AG08396 (cell line): ENCODE measurements at regions not wholly inside any gene's neighbourhood (a gene's known extent, or its start where the extent isn't known, plus 50 kb on each side); places are given as distances from the start of the nearest gene placed in this dataset.
"Not testable (repeated sequence)": the region's sequence is repeated elsewhere in the genome, so short reads cannot be mapped to it uniquely, and the experiment has no call there.

Source experiments
- DNase-seq: peaks from one replicate; pipeline ENCODE4 v3.0.0; 2012; ENCODE audit warnings: low spot score, mixed read lengths

- no peak for DNase-seq
Observed at GRCh38 chr7:112540839-112541577, 60.2 kb downstream of the LSMEM1 start.

DNA sequence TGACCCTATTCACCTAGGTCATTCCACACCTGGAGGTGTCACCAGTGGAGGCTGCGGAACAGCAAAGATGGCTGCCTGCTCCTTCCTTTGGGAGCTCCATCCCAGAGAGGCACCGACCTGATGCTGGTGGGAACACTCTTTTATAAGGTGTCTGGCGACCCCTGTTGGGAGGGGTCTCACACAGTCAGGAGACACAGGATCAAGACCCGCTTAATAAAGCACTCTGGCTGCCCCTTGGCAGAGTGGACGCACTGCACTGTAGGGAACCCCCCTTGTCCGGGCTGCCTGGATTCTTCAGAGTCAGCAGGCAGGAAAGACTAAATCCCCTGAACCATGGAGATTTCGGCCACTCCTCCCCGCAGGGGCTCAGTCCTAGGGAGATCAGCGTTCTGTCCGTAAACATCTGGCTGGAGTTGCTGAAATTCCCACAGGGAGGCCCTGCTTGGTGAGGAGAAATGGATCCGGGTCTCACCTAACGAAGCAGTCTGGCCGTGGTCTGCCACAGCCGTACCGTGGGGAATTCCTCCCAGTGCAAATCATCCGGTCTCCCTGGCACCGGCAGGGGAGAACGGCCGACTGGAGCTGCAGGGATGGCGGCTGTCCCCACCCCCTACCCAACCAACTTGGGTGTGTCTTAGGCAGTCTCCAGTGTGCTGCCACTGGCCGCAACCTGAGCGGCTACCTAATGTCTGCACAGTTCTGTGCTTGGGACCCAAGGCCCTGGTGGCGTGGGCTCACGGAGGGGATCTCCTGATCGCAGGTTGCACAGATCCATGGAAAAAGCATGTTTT, 66.1 kb downstream of the LSMEM1 start:
- no peak for DNase-seq

DNA sequence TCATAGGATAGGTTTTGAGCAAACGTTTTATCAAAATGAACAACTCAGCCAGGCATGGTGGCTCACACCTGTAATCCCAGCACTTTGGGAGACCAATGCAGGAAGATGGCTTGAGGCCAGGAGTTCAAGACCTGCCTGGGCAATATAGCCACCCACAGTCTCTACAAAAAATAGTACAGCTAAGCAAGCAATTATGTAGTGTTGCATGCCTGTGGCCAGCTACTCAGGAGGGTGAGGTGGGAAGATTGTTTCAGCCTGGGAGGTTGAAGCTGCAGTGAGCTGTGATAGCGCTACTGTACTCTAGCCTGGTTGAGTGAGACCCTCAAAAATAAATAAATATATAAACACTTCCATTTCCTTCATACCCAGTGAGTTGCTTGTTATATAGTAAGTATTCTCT, 67.1 kb downstream of the LSMEM1 start:
- DNase-seq: no peak

- DNase-seq: peak; percentile 58
Observed at GRCh38 chr7:112550468-112551060, 69.8 kb downstream of the LSMEM1 start.

DNA sequence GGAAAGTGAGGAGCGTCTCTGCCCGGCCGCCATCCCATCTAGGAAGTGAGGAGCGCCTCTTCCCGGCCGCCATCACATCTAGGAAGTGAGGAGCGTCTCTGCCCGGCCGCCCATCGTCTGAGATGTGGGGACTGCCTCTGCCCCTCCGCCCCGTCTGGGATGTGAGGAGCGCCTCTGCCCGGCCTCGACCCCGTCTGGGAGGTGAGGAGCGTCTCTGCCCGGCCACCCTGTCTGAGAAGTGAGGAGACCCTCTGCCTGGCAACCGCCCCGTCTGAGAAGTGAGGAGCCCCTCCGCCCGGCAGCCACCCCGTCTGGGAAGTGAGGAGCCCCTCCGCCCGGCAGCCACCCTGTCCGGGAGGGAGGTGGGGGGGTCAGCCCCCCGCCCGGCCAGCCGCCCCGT, 70.7 kb downstream of the LSMEM1 start:
- not testable (repeated sequence) for DNase-seq

DNA sequence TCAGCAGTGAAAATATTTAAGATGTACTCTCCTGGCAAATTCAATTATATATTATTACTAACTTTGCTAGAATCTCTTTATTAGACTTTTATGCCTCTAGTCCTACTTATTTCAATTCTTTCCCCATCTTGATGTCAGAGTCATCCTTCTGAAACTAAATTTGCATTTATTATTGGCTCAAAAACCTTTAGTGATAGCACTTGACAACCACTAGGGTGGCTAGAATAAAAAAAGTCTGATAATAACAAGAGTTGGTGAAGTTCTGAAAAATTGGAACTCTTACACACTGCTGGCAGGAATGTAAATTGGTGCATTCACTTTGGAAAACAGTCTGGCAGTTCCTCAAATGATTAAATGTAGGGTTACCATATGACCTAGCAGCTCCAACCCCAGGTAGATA, 73.8 kb downstream of the LSMEM1 start:
- peak; percentile 14 for DNase-seq

- no peak for DNase-seq
Observed at GRCh38 chr7:112556633-112557032, 75.8 kb downstream of the LSMEM1 start.

- DNase-seq: no peak
Observed at GRCh38 chr7:112566442-112567324, 85.9 kb downstream of the LSMEM1 start.

DNA sequence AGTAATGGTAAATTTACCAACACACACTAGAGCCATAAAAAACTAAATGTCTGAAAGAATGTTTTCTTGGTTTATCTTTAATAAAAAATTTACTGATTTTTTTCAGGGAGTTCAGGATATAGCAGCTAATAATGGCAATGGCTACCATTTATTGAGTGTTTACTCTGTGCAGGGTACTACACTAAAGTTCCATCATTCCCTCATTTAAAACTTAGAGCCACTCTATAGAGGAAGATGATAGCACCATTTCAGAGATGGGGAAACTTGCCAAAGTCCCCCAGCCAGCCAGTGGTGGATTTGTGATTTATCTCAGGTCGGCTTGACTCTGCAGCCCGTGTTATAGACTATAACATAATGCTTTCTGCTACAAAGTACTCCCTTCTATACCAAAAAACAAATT, 86.6 kb downstream of the LSMEM1 start:
- DNase-seq: no peak

DNA sequence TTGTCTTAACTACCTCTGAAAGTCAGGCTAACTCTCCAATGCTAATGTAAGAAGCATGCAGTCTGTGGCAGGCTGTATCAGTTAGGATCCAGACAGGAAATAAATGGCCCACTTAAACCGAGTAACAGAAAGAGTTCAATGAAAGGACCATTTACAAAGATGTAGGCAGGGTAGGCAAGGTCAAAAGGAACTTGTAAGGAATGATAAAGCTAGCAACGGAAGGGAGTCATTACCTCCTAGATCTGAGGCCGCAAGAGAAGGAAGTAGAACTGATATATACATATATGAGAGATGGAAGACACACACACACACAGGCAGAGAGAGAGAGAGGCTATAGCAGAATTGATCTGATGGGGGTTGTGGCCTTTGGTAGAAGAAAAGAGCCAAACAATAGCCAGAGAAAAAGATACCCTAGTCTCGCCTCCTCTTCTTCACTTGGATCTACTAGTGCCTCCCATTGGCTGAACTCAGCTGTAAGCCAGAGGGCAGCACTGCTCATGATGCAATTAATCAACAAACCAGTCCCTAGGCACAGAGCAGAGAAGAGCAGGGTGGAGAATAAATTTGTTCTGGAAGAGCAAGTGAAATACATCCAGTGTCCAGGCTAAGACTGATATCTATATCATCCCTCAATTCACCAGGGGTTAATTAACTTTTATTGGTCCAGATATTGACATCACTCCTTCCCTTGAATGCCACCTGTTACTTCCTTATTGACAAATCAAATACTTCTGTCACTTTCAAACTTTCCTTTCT, 91.2 kb downstream of the LSMEM1 start:
- no peak for DNase-seq

GRCh38 chr7:112572669-112573301, 92.0 kb downstream of the LSMEM1 start:
- DNase-seq: no peak

GRCh38 chr7:112573302-112574039, 92.7 kb downstream of the LSMEM1 start:
- DNase-seq: no peak

- DNase-seq: no peak
Observed at GRCh38 chr7:112575864-112576263, 95.1 kb downstream of the LSMEM1 start.

DNA sequence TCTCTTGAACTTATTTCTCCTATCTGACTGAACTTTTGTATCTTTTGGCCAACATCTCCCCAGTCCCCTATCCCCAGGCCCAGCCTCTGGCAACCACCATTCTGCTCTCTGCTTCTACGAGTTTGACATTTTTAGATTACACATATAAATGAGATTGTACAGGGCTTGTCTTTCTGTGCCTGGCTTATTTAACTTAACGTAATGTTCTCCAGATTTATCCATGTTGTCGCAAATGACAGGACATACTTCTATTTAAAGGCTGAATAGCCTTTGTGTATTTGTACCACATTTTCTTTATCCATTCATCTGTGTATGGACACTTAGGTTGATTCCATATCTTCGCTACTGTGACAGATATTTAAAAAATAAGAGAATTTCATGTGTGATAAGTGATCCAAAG, 98.6 kb downstream of the LSMEM1 start:
- DNase-seq: no peak

GRCh38 chr7:112580717-112581435, 100.1 kb downstream of the LSMEM1 start:
- DNase-seq: no peak

GRCh38 chr7:112581529-112581928, 100.7 kb downstream of the LSMEM1 start:
- no peak for DNase-seq

DNA sequence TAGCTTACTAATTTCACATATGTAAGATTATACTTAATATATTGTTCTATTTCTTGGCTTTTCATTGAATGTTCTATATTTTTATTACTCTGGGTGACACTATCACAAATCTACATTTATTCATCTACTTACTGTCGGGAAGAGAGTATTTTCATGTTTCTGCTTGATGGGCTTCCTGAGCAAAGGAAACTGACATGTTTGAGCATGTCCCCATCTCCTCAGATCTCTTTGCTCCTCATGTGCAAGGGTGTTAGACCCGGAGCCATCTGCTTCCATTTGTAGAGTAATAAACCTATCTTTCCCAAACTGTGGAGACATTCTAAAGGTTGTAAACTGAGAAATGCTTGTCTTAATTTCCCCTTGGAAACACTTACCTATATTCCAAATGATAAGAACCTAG, 103.5 kb downstream of the LSMEM1 start:
- no peak for DNase-seq

- DNase-seq: no peak
Observed at GRCh38 chr7:112587504-112587903, 106.7 kb downstream of the LSMEM1 start.

DNA sequence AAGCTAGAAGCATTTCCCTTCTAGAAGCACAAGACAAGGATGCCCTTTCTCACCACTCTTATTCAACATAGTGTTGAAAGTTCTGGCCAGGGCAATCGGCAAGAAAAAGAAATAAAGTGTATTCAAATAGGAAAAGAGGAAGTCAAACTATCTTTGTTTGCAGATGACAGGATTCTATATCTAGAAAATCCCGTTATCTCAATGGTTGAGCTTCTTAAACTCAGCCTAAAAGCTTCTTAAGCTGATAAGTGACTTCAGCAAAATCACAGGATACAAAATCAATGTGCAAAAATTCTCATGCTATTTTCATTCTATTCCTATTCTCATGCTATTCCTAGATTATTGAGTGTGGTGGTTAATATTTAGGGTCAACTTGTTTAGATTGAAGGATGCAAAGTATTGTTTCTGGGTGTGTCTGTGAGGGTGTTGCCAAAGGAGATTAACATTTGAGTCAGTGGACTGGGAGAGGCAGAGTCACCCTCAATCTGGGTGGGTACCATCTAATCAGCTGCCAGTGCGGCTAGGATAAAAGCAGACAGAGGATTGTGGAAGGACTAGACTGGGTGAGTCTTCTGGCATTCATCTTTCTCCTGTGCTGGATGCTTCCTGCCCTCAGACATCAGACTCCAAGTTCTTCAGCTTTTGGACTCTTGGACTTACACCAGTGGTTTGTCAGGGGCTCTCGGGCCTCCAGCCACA, 111.9 kb downstream of the LSMEM1 start:
- DNase-seq: not testable (repeated sequence)
